Suppressor macrophage treated with lipopolysaccharide for 1 hour (primary cell): ENCODE measurements at regions not wholly inside any gene's neighbourhood (a gene's known extent, or its start where the extent isn't known, plus 50 kb on each side); places are given as distances from the start of the nearest gene placed in this dataset.
A peak's percentile ranks its signal among the peaks of the same experiment; 100 is the strongest.
"Not testable (repeated sequence)": the region's sequence is repeated elsewhere in the genome, so short reads cannot be mapped to it uniquely, and the experiment has no call there.

Experiments used
- DNase-seq, 3 donors: peaks; one replicate each; pipeline ENCODE4 v3.0.0-alpha.2; 2020 to 2022

DNA sequence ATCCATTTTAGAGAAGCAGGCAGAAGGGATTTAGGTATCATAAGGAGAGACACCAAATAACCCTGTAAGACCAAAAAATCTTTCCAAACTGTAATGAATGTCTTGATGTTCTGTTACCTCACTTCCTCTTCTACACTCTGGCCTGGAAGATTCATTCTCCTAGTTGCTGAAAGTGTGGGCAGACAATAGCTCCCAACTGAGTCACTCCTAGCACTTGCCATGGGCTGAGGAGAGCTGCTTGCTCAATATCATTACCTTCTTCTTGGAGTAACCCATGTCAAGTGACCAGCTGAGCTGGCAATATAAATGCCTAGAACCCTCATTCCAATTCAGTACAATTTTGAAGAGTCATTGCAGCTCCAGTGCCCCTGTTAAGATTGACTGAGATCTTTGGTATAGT, 1985.5 kb upstream of the CDH6 start:
- peak in 2 of 3 donors; percentile 3 to 5 for DNase-seq

DNA sequence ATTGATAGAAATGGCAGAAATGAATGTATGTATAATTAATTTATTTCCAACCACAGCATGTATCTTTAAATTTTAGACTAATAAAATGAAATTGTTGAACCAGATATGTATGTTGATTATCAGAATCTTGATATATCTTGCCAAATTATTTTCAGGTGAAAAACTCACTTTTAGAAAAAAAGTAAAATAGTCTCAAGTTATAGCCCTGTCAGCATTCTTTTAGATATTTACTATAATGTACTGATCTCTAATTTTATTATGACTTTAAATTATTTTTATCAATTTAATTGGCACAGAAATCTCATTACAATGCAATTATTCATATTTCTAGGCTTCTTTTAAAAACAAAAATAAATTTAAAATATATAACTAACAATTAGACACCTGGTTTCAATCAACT, 1990.4 kb upstream of the CDH6 start:
- no peak for DNase-seq

DNA sequence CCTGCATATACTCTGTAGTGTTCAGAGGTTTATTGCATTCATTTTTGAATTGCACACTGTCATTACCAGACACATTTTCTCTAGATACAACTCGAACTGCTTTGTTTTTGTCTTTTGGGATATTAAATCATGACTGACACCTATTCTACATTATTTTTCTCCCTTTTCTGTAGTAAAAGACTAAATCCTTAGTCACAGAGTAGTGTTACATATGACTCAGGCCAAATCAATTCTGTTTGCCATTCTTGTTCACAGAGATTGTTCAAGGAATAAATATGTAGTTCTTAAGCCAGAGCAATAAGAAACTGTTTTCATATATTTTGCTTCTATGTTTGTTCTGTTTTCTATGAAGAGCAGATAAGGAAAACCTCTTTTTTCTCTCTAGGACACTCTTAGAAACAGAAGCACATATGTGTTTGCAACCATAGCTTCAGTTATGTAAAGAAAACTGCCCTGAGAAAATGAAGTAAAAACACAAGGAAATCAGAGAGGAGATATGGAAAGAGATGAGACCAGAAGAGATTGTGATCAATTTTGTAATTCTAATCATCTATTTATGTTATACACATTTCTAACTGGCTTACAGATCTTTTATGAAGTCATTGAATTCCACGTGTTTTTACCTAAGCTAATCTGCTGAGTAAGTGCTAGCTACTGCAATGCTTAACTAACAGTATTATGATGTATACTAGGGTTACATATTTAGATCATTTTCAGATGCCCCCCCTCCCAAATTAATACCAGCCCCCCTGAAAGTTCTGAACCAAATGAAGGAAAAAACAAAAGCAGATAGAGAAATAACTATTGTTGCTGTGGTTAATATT, 1995.6 kb upstream of the CDH6 start:
- DNase-seq, result no peak

DNA sequence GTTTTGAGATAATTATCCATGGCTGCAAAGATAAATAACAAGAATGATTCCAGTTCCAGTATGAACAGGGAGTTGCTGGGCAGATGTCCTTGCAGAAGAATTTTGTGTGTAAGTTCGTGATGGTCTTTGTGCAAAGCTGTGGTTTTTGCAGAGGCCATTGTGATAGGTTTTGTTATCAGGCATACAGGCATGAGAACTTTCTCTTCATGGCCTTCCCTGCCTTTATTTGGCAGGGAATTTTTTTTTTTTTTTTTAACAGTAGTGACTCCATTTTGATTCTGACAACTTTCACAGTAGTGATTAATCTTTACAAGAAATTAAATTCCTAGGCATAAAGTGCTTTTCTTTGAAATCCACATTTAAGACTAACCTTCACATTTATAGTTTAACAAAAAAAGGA, 1999.5 kb upstream of the CDH6 start:
- DNase-seq, result no peak

DNA sequence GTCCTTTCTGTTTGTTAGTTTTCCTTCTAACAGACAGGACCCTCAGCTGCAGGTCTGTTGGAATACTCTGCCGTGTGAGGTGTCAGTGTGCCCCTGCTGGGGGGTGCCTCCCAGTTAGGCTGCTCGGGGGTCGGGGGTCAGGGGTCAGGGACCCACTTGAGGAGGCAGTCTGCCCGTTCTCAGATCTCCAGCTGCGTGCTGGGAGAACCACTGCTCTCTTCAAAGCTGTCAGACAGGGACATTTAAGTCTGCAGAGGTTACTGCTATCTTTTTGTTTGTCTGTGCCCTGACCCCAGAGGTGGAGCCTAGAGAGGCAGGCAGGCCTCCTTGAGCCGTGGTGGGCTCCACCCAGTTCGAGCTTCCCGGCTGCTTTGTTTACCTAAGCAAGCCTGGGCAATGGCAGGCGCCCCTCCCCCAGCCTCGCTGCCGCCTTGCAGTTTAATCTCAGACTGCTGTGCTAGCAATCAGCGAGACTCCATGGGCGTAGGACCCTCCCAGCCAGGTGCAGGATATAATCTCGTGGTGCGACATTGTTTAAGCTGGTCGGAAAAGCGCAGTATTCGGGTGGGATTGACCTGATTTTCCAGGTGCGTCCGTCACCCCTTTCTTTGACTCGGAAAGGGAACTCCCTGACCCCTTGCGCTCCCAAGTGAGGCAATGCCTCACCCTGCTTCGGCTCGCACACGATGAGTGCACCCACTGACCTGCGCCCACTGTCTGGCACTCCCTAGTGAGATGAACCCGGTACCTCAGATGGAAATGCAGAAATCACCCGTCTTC, 2002.0 kb upstream of the CDH6 start:
- not testable (repeated sequence) for DNase-seq

GRCh38 chr5:29190398-29190797, 2003.1 kb upstream of the CDH6 start:
- not testable (repeated sequence) for DNase-seq

GRCh38 chr5:29186380-29186779, 2007.1 kb upstream of the CDH6 start:
- not testable (repeated sequence) for DNase-seq

DNA sequence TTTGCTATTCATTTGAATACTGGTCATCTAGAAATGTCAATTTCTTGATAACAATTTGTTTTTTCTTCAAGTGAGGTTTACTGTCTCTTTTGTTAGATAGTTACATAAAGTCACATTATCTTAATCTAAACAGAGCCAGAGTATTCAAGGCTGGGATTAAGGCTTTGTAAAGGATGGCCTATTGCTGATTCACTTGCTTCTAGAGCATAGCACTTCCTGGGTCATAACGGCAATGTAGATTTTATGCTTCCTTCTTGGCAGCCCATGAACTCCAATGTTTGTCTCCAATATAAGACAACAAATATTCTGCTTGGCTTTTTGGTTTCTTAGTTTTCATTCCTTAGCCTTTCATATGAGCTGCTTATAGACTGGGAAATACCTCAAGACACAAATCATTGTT, 2007.9 kb upstream of the CDH6 start:
- no peak for DNase-seq

DNA sequence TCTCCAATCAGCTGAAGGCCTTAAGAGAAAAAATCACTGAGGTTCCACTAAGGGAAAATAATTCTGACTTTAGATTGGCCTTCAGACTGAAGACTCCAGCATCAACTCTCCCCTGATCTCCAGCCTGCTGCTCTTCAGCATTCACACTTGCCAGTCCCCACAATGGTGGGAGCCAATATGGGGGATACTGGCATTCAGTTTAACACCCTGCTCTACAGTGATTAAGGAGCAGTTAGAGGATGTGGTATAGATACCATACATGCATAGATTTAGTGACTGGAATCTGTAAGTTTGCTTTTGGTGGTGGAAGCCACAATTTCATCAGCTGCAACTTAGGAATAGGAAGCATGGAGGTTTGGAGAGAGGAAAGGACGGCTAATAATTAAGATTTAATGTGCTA, 2017.7 kb upstream of the CDH6 start:
- DNase-seq, result no peak

DNA sequence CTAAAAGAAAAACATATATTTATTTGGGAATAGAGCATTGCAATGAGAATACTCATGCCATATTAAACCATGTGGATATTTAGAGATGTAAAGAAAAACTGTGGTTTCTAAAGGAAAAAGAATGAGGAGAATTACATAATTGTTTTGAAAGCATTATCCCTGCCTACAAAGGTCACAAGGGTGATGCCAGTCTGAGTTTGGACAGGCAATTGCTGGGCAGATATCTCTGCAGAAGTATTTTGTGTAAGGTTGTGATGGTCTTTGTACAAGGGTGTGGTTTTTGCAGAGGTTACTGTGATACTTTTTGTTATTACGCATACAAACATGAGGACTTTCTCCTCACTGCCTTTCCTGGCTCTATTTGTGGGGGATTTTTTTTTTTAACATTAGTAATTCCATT, 2022.9 kb upstream of the CDH6 start:
- no peak for DNase-seq

DNA sequence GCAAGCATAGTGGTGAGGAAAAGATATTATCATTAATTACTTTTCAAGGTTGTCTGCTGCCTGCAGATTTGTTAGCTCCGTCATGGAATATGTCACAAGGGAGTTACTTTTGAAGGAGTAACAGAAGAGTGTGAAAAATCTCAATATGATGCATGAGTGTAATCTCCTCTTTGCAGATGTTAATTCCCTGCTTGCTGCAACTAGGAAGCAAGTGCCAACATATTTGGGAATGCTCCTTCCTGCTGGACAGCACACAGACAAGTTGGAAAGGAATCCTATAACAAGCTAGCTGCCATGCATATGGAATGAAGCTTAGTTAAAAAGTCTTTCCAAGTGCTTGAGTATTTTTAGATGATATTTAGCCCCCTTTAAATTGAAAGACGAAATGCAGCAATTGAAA, 2023.6 kb upstream of the CDH6 start:
- no peak for DNase-seq

- no peak for DNase-seq
Observed at GRCh38 chr5:29162297-29162696, 2031.2 kb upstream of the CDH6 start.

DNA sequence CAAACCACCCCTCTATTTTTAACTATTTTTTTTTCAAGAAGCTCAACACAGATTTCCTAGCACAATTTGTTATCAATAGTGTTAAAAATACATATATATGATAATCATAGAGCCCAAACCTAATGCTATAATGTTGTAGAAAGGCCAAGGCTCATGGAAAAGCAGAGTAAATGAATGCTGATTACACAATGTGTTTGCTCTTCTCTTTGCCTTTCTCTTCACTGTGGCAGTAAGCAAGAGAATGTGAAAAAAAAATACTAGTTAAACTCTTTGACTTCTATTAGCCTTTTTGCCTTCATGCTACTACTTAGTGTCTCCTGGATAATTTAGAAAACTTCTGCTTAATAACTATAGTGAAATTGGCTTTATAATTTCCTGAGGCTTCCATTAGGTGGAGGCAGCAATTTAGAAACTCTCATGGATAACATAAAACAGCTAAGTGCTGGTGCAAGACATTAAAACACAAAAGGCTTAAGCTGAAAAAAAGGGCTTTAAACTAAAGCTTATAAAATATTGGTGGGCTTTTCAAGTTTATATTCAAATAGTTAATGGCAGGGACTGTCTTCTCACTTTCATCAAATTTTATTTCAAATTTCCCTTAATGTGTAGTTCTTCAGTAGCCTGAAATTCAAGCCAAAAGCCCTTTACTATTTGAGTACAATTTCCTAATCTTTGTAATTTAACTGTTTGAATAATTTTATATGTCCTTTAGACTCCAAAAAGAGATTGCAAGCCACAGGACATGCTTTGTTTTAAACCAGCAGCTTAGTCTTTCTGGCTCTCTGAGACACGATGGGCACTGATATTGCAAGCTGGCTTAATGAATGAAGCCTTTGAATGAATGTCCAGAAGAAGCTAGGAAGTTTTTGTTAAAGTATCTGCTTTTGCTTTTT, 2031.8 kb upstream of the CDH6 start:
- DNase-seq, result no peak

GRCh38 chr5:29157975-29158374, 2035.5 kb upstream of the CDH6 start:
- DNase-seq, result no peak

- no peak for DNase-seq
Observed at GRCh38 chr5:29150840-29151239, 2042.6 kb upstream of the CDH6 start.

DNA sequence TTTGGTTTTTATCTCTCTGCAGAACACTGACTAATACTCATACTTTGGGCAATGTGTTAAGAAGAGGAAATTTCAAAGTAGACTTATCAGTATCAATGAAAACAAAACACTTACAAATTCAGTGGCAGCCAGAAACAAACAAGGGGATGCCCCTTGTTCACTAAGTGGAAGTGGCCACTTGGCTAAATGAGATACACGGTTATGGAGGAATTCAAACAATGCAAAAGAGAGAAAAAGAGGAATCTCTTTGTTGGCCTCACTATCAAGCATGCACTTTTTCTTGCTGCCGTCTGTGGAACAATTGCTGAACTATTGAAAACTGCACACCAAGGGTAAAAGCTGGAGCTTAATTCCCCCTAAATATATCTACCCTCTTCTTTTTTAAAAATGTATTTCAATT, 2044.9 kb upstream of the CDH6 start:
- DNase-seq, result no peak

- DNase-seq, result no peak
Observed at GRCh38 chr5:29148073-29148472, 2045.4 kb upstream of the CDH6 start.

DNA sequence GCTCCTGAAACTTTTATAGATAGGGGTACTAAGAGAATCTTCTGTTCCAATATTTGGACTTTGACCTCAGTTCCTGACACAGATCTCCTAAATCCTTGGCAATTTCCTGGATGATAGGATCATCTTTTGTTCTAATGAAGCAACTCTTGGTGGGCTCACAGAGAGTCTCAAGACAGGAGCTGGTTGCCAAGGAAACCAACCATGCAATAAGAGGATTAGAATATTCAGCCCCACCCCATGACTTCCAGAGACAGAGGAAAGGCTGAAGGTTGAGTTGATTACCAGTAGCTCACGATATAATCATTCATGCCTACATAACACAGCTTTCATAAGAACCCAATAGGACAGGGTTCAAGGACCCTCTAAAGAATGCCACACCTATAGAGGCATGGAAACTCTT, 2050.2 kb upstream of the CDH6 start:
- DNase-seq, result no peak

DNA sequence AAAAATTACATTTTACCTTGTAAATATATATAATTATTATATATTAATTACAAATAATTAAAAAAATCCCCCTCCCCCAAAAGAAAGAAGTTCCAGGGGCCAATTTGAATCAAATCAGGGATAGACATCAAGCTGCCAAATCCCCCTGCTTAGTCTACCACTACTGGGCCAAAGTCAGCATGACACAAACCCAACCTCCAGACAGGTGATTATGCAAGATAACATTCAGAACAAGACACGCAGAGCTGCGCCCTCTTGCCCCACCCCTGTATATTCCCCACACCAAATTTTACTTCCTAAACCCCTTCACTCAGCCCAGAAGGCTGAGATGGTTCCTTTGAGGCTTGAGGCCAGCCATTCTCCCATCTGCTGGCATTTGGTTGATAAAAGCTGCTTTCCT, 2059.1 kb upstream of the CDH6 start:
- DNase-seq, result no peak

DNA sequence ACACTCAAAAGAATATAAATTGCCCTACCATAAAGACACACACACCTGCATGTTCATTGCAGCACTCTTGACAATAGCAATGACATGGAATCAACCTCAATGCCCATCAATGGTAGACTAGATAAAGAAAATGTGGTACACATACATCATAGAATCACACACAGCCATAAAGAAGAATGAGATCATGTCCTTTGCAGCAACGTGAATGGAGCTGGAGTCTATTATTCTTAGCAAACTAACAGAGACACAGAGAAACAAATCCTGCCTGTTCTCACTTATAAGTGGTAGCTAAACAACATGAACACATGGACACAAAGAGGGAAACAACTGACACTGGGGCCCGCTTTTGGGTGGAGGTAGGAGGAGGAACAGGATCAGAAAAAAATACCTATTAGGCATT, 2062.2 kb upstream of the CDH6 start:
- DNase-seq, result no peak

GRCh38 chr5:29130786-29131185, 2062.7 kb upstream of the CDH6 start:
- DNase-seq, result no peak

GRCh38 chr5:29127524-29128156, 2065.8 kb upstream of the CDH6 start:
- DNase-seq, result not testable (repeated sequence)

- DNase-seq, result not testable (repeated sequence)
Observed at GRCh38 chr5:29126462-29126861, 2067.0 kb upstream of the CDH6 start.
